Parathyroid adenoma (tissue), 2 donors: ENCODE measurements at regions not wholly inside any gene's neighbourhood (a gene's known extent, or its start where the extent isn't known, plus 50 kb on each side); places are given as distances from the start of the nearest gene placed in this dataset.

ENCODE experiments used
- H2AFZ ChIP-seq: fragments of 300-600 bp; sonication (generic); one replicate; pipeline ENCODE4 v1.7.0; 2017; ENCODE audit warnings: antibody characterized with exemption, mild to moderate bottlenecking
- H3K27ac ChIP-seq: fragments of 300-600 bp; sonication (generic); one replicate; pipeline ENCODE4 v1.7.0; 2017
- H3K27me3 ChIP-seq: fragments of 300-600 bp; sonication (generic); one replicate; pipeline ENCODE4 v1.7.0; 2017; ENCODE audit warnings: low read length; ENCODE audit not compliant: control insufficient read depth, insufficient read depth
- H3K36me3 ChIP-seq: fragments of 300-600 bp; sonication (generic); one replicate; pipeline ENCODE4 v1.7.0; 2017; ENCODE audit warnings: low read length; ENCODE audit not compliant: control insufficient read depth, insufficient read depth
- H3K4me1 ChIP-seq: fragments of 300-600 bp; sonication (generic); one replicate; pipeline ENCODE4 v1.7.0; 2017; ENCODE audit warnings: control low read depth
- H3K4me2 ChIP-seq: fragments of 300-600 bp; sonication (generic); one replicate; pipeline ENCODE4 v1.7.0; 2017; ENCODE audit warnings: low read length
- H3K4me3 ChIP-seq: fragments of 300-600 bp; sonication (generic); one replicate; pipeline ENCODE4 v1.7.0; 2017; ENCODE audit warnings: low read depth, low read length
- H3K79me2 ChIP-seq: fragments of 300-600 bp; sonication (generic); one replicate; pipeline ENCODE4 v1.7.0; 2017; ENCODE audit warnings: control low read depth
- H3K9ac ChIP-seq: fragments of 300-600 bp; sonication (generic); one replicate; pipeline ENCODE4 v1.7.0; 2017; ENCODE audit warnings: mild to moderate bottlenecking
- H3K9me3 ChIP-seq: fragments of 300-600 bp; sonication (generic); one replicate; pipeline ENCODE4 v1.7.0; 2017; ENCODE audit warnings: low read length; ENCODE audit not compliant: control insufficient read depth
- CTCF ChIP-seq: fragments of 300-600 bp; sonication (generic); IDR thresholded peaks from one replicate; pipeline ENCODE4 v1.7.0; 2017; ENCODE audit warnings: antibody characterized with exemption, mild to moderate bottlenecking
- donor health status: primary hyperparathyroidism.

- no peak overlapping the region for H3K9ac ChIP-seq
- H3K27ac ChIP-seq: no peak overlapping the region
- H3K79me2 ChIP-seq: no peaks in the 10 kb centered on the region
- H3K4me2 ChIP-seq: no peak overlapping the region
- H3K9me3 ChIP-seq: no peaks in the 10 kb centered on the region
- no peak overlapping the region for H2AFZ ChIP-seq
- H3K4me1 ChIP-seq: no peaks in the 10 kb centered on the region
- H3K36me3 ChIP-seq: no peaks in the 10 kb centered on the region
- H3K4me3 ChIP-seq: no peak overlapping the region
- no peak for TF ChIP-seq CTCF
- H3K27me3 ChIP-seq: no peaks in the 10 kb centered on the region
These were observed 1009.8 kb downstream of the ADGRL3 start for GRCh38 chr4:62209757-62210485.

- Histone ChIP-seq H3K4me1 (no peaks in the 10 kb centered on the region), H3K4me2 (no peak overlapping the region), H3K9me3 (no peaks in the 10 kb centered on the region), H3K9ac (no peak overlapping the region), H3K27ac (no peak overlapping the region), H3K36me3 (no peaks in the 10 kb centered on the region), H3K79me2 (no peaks in the 10 kb centered on the region), H3K27me3 (no peaks in the 10 kb centered on the region), H3K4me3 (no peak overlapping the region), H2AFZ (no peak overlapping the region)
- no peak for TF ChIP-seq CTCF
These were observed 1008.8 kb downstream of the ADGRL3 start for GRCh38 chr4:62208921-62209320.

GRCh38 chr4:62204136-62204535, 1004.0 kb downstream of the ADGRL3 start:
- Histone ChIP-seq H3K4me2 (no peak overlapping the region), H3K79me2 (no peaks in the 10 kb centered on the region), H3K36me3 (no peaks in the 10 kb centered on the region), H3K27me3 (no peaks in the 10 kb centered on the region), H3K4me1 (no peaks in the 10 kb centered on the region), H3K9ac (no peak overlapping the region), H3K27ac (no peak overlapping the region), H3K4me3 (no peak overlapping the region), H2AFZ (no peak overlapping the region), H3K9me3 (no peaks in the 10 kb centered on the region)
- TF ChIP-seq CTCF: no peak

DNA sequence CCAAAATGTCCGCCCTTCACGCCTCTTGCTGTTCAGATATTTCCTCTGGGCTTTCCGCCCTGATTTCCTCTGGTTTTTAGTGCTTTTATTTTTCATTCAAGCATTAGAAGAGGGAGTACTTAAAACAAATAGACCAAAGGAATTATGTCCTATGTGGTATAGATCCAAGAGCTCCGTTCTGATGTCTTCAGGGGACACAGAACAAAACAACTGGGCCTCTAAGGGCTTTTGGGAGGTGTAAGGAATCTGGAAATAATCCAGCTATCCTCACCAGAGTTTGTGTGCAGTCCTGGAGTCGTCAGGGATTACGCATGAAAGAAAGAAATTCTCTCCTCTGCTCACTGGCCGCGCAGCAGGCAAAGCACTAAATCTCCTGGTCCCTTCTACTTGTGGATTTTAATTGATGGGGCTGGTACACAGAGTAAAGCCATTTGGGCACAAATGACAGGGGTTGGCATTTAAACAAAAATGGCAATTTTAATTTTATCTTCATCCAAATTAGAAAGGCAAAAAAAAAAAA, 999.2 kb downstream of the ADGRL3 start:
- H3K79me2 ChIP-seq: no peaks in the 10 kb centered on the region
- no peak overlapping the region for H3K4me2 ChIP-seq
- no peak overlapping the region for H3K4me3 ChIP-seq

More for the DNA sequence above, 999.2 kb downstream of the ADGRL3 start:
- no peaks in the 10 kb centered on the region for H3K27me3 ChIP-seq
- no peak overlapping the region for H3K27ac ChIP-seq
- no peak overlapping the region for H3K9ac ChIP-seq
- no peaks in the 10 kb centered on the region for H3K4me1 ChIP-seq
- no peak for TF ChIP-seq CTCF
- H3K36me3 ChIP-seq: no peaks in the 10 kb centered on the region
- H3K9me3 ChIP-seq: no peaks in the 10 kb centered on the region
- no peak overlapping the region for H2AFZ ChIP-seq
